ENCODE measurements at regions not wholly inside any gene's neighbourhood (a gene's known extent, or its start where the extent isn't known, plus 50 kb on each side); places are given as distances from the start of the nearest gene placed in this dataset.

DNA sequence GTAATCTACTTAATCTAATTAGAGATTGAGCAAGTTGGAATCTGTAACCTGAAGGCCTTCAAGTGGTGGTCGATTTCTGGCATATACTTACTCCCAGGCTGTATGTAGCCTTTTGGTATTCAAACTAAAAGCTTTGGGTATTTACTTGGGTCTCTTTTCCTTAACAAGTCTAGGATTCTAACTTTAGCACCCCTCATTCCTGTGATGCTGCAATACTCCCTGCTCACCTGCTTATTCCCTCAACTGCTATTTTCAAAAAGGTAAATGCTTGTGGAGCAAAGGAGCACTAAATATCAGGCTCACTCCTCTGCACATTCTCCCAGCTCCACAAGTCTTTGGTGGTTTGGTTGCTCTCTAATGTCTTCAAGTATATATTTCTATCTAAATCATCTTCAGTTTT is 68.0 kb upstream of the CYYR1 start:
- DNase-seq: no peak

DNA sequence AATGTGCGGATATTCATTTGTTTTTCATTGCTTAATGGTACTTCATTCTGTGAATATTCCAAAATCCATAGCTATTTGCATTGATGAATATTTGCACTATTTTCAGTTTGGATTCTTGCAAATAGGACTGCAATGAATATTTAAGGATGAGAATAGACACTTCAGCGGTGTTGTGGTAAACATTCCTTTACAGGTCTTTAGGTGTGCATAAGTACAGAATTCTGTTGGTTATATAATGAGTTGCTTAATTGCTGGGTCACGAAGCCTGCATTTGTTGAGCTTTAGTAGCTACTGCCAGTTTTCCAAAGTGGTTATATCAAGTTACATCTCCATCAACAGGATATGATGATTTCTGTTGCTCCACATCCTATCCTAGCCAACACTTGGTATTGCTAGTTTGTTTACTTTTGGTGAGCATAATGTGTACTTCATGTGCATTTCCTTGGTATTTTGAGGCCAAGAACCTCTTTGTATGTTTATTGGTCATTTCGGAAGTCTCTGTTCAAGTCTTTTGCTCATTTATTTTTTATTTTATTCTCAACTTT is 64.2 kb upstream of the CYYR1 start:
- DNase-seq: no peak

DNA sequence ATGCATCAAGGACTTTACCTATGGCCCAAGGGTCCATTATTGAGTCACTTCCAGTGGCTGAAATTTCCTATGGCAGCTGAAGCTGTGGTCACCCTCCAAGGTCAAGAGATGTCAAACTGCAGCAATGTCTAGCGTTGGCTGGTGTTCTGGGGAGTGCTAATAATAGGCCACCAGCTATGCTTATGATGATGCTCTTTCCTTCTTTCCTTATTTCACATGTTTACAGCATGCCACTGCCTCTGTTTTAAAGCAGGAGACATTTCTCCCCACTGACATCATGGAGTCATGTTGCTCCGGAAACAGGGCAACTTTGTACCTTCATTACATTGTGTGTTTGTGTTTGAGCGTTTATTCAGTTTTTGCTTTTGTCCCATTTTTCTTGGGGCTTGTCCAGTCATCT is 62.6 kb upstream of the CYYR1 start:
- no peak for DNase-seq

DNA sequence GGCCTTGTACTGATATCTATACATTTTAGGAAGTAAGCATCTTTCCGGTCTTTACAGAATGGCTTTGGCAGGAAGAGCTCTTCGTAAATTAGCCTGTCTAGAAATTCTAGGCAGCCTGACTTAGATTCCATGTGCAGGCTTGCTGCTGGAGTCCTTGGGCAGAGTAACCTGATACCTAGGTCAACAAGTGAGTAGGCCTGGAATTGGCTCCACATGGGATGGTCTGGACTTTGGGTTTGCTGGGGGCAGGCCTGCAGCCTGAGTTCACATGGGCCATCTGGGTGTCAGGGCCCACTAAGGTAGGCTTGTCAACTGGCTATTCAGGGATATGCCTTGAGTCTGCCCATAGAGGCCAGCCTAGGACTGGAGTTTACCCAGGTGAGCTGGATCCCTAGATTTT is 59.6 kb upstream of the CYYR1 start:
- no peak for DNase-seq

DNA sequence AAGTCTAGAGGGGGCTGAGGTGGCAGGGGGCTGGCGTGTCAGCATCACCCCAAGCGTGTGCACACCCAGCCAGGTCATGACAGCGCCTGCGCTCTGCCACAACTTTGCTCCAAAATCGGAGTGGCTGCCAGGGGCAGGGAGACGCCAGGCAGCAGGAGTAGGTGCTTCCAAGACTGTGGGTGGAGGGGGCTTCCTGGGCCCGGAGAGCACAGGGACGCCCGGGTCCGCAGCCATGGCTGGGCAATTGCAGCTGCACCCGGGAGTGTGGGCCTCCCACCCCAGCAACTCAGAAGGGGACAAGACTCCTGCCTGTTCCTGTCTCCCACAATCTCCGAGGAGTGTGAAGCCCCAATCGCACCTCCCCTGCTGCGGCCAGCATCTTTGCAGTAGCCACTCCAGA is 53.1 kb upstream of the CYYR1 start:
- no peak for DNase-seq

DNA sequence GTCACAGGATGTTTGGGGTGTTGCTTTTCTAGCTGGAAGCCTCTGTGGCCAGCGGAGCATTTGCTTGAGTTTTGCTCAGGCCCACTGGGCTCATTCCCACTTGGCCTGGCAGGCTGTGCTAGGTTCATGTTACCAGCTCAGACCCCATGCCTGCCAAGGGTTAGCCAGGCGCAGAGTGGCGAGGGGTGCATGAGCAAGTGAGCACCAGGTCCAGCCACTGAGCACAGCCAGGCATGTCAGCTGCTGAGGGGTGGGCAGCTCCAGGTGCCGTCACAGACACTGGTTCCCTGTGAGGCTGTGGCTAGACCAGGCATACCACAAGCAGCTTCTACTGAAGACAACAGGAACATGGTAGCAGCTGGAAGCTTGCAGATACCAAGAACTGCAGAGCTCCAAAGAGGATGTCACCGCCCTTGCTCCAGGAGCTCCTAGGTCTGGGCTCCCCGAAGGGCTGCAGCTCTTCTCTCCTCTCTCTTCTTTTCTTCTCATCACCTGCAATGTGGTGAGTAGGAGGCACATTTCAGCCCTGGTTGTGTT is 52.0 kb upstream of the CYYR1 start:
- no peak for DNase-seq

Data from suppressor macrophage treated with lipopolysaccharide for 4 hours (primary cell).